ENCODE measurements at regions not wholly inside any gene's neighbourhood (a gene's known extent, or its start where the extent isn't known, plus 50 kb on each side); places are given as distances from the start of the nearest gene placed in this dataset.

- no peak for DNase-seq
- WGBS, 2 donors: 92% methylated on average over 6 of the region's 6 CpGs
These were observed 307.1 kb downstream of the VPS13C start for GRCh38 chr15:61753018-61753710.

GRCh38 chr15:61752001-61752400, 308.2 kb downstream of the VPS13C start:
- intact Hi-C loops (cut with DNase I): no loop called here
- H3K27ac ChIP-seq: no peak overlapping the region
- no peaks in the 10 kb centered on the region for H3K27me3 ChIP-seq
- H3K4me3 ChIP-seq: no peak overlapping the region
- DNase-seq: no peak
- no peak for TF ChIP-seq POLR2A (IDR thresholded peaks at IDR 0.05)
- TF ChIP-seq POLR2AphosphoS5 (IDR thresholded peaks at IDR 0.05): no peak
- TF ChIP-seq CTCF (IDR thresholded peaks at IDR 0.05): no peak
- no peak for TF ChIP-seq EP300 (IDR thresholded peaks at IDR 0.05)
- no peaks in the 10 kb centered on the region for H3K4me1 ChIP-seq
- H3K9me3 ChIP-seq: no peaks in the 10 kb centered on the region
- 88 to 90% methylated on average over 5 of the region's 5 CpGs for WGBS, 2 donors
- H3K36me3 ChIP-seq: no peaks in the 10 kb centered on the region

More at GRCh38 chr15:61753018-61753710, 307.1 kb downstream of the VPS13C start:
- Histone ChIP-seq H3K9me3 (no peaks in the 10 kb centered on the region), H3K4me3 (no peak overlapping the region), H3K27me3 (no peaks in the 10 kb centered on the region), H3K36me3 (no peaks in the 10 kb centered on the region), H3K4me1 (no peaks in the 10 kb centered on the region), H3K27ac (no peak overlapping the region)
- intact Hi-C loops (cut with DNase I): no loop called here
- no peak for TF ChIP-seq POLR2A (IDR thresholded peaks at IDR 0.05)
- TF ChIP-seq CTCF (IDR thresholded peaks at IDR 0.05): no peak
- TF ChIP-seq POLR2AphosphoS5 (IDR thresholded peaks at IDR 0.05): no peak
- no peak for TF ChIP-seq EP300 (IDR thresholded peaks at IDR 0.05)

- Histone ChIP-seq H3K9me3 (no peaks in the 10 kb centered on the region), H3K36me3 (no peaks in the 10 kb centered on the region), H3K4me3 (no peak overlapping the region), H3K4me1 (no peaks in the 10 kb centered on the region), H3K27me3 (no peaks in the 10 kb centered on the region), H3K27ac (no peak overlapping the region)
- 31 to 79% methylated on average over 15 of the region's 15 CpGs for WGBS, 2 donors
- TF ChIP-seq CTCF (IDR thresholded peaks at IDR 0.05) (no peak), POLR2A (IDR thresholded peaks at IDR 0.05) (no peak), EP300 (IDR thresholded peaks at IDR 0.05) (no peak), POLR2AphosphoS5 (IDR thresholded peaks at IDR 0.05) (no peak)
- intact Hi-C loops (cut with DNase I): no loop called here
- no peak for DNase-seq
These were observed 309.8 kb downstream of the VPS13C start for GRCh38 chr15:61750271-61751084.

- H3K27me3 ChIP-seq: no peaks in the 10 kb centered on the region
- H3K4me1 ChIP-seq: no peaks in the 10 kb centered on the region
- no peaks in the 10 kb centered on the region for H3K9me3 ChIP-seq
- 75 to 89% methylated on average over 7 of the region's 7 CpGs for WGBS, 2 donors
- TF ChIP-seq EP300 (IDR thresholded peaks at IDR 0.05) (no peak), CTCF (IDR thresholded peaks at IDR 0.05) (no peak), POLR2A (IDR thresholded peaks at IDR 0.05) (no peak), POLR2AphosphoS5 (IDR thresholded peaks at IDR 0.05) (no peak)
- no peak overlapping the region for H3K4me3 ChIP-seq
- H3K36me3 ChIP-seq: no peaks in the 10 kb centered on the region
- intact Hi-C loops (cut with DNase I): no loop called here
- no peak for DNase-seq
- H3K27ac ChIP-seq: no peak overlapping the region
These were observed 311.1 kb downstream of the VPS13C start for GRCh38 chr15:61749169-61749568.
